ENCODE measurements at regions not wholly inside any gene's neighbourhood (a gene's known extent, or its start where the extent isn't known, plus 50 kb on each side); places are given as distances from the start of the nearest gene placed in this dataset.

DNA sequence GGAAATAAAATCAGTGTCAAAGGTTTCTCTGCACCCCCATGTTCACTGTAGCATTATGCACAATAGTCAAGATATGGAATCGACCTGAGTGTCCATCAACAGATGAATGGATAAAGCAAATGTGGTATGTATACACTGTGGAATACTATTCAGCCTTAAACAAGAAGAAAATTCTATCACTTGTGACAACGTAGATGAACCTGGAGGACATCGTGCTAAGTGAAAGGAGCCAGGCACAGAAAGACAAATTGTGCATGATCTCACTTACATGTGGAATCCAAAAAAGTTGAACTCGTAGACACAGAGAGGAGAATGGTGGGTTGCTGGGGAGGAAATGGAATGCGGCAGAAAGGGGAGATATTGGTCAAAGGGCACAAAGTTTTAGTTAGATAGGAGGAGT lies 136.3 kb upstream of the ESR1 start:
- Mint-ChIP-seq H3K4me1 (ENCODE audit: low read depth, unreplicated experiment) (peaks cover 42% of the 10 kb centered on the region), H3K36me3 (ENCODE audit: insufficient read depth, unreplicated experiment) (peaks cover 7% of the 10 kb centered on the region), H3K27ac (ENCODE audit: unreplicated experiment) (no peak overlapping the region), H3K4me3 (ENCODE audit: low read depth, unreplicated experiment) (no peak overlapping the region), H3K9me3 (ENCODE audit: low read depth, unreplicated experiment) (peaks cover 3% of the 10 kb centered on the region), H3K27me3 (ENCODE audit: unreplicated experiment) (no peaks in the 10 kb centered on the region)
- TF ChIP-seq, protein P1, sequence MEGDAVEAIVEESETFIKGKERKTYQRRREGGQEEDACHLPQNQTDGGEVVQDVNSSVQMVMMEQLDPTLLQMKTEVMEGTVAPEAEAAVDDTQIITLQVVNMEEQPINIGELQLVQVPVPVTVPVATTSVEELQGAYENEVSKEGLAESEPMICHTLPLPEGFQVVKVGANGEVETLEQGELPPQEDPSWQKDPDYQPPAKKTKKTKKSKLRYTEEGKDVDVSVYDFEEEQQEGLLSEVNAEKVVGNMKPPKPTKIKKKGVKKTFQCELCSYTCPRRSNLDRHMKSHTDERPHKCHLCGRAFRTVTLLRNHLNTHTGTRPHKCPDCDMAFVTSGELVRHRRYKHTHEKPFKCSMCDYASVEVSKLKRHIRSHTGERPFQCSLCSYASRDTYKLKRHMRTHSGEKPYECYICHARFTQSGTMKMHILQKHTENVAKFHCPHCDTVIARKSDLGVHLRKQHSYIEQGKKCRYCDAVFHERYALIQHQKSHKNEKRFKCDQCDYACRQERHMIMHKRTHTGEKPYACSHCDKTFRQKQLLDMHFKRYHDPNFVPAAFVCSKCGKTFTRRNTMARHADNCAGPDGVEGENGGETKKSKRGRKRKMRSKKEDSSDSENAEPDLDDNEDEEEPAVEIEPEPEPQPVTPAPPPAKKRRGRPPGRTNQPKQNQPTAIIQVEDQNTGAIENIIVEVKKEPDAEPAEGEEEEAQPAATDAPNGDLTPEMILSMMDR (IDR thresholded peaks at IDR 0.05; ENCODE audit: unreplicated experiment): no peak
- DNase-seq: no peak
- intact Hi-C loops (cut with micrococcal nuclease; ENCODE audit: unreplicated experiment): no loop called here
- CTCF ChIA-PET: no interaction called here
- no TSS peak for BruUV-seq (replicated peaks)

DNA sequence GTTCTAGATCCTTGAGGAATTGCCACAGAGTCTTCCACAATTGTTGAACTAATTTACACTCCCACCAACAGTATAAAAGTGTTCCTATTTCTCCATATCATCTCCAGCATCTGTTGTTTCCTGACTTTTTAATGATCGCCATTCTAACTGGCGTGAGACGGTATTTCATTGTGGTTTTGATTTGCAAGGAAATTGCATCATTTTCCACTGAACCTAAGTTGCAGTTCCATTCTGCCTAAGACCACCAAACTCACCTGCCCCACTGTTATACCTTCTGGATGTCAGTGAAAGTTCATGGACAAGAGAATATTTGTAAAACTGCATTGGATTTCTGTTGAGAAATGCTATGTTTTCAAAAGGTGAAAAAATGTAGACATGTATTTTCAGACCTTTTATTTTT lies 132.9 kb upstream of the ESR1 start:
- intact Hi-C loops (cut with micrococcal nuclease; ENCODE audit: unreplicated experiment): loop anchor here (2.0 kb wide), 2 partner anchors 450 to 598 kb away; no protein-coding TSS in a partner anchor
- CTCF ChIA-PET: no interaction called here
- BruUV-seq (replicated peaks): no TSS peak
- TF ChIP-seq, protein P1 (IDR thresholded peaks at IDR 0.05; ENCODE audit: unreplicated experiment): no peak
- Mint-ChIP-seq H3K4me3 (ENCODE audit: low read depth, unreplicated experiment) (no peak overlapping the region), H3K36me3 (ENCODE audit: insufficient read depth, unreplicated experiment) (no peaks in the 10 kb centered on the region), H3K9me3 (ENCODE audit: low read depth, unreplicated experiment) (peaks cover 3% of the 10 kb centered on the region), H3K27me3 (ENCODE audit: unreplicated experiment) (no peaks in the 10 kb centered on the region), H3K4me1 (ENCODE audit: low read depth, unreplicated experiment) (peaks cover 19% of the 10 kb centered on the region), H3K27ac (ENCODE audit: unreplicated experiment) (no peak overlapping the region)
- DNase-seq: no peak

DNA sequence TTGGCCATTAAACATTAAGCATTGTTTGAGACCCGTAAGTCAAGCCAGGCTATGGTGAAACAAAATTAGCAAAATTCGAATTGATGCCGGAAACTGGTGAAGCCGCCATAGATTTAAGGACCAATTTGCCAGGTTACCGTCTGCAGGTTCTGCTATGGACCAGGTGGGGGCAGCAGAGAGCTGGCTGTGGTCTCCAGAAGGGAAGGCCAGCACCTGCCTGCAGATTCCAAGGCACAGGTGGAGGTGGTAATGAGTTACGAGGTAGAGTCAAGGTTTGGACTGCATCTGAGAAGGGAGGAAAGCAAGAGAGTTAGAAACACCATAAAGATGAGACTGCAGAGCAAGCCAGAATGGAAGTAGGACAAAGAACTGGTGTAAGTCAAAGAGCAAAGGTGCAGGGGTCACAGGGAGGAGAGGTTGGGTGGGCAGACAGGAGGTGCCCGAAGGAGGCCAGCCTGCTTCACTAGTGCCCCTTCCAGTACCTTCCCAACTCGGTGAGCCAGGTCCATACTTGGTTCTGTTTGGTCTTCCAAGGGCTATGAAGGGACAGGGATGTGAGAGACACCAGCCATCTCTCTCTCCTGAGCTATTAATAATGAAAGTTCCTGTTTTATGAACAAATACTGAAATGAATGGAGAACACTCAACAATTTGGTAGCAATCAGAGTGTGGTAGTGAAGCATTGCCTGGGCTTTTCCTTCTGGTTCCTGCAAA lies 131.6 kb upstream of the ESR1 start:
- TF ChIP-seq, protein P1 (IDR thresholded peaks at IDR 0.05; ENCODE audit: unreplicated experiment): peak; percentile 78
- peak; percentile 64 for DNase-seq
- peaks cover 9% of the 10 kb centered on the region for H3K4me1 Mint-ChIP-seq (ENCODE audit: low read depth, unreplicated experiment)
- CTCF ChIA-PET: no interaction called here
- BruUV-seq (replicated peaks): no TSS peak
- no peak overlapping the region for H3K27ac Mint-ChIP-seq (ENCODE audit: unreplicated experiment)
- no peak overlapping the region for H3K4me3 Mint-ChIP-seq (ENCODE audit: low read depth, unreplicated experiment)
- H3K36me3 Mint-ChIP-seq (ENCODE audit: insufficient read depth, unreplicated experiment): no peaks in the 10 kb centered on the region
- no peaks in the 10 kb centered on the region for H3K27me3 Mint-ChIP-seq (ENCODE audit: unreplicated experiment)
- H3K9me3 Mint-ChIP-seq (ENCODE audit: low read depth, unreplicated experiment): peaks cover 3% of the 10 kb centered on the region
- intact Hi-C loops (cut with micrococcal nuclease; ENCODE audit: unreplicated experiment): loop anchor here (2.0 to 5.0 kb wide), 3 partner anchors 86 to 597 kb away; no protein-coding TSS in a partner anchor

DNA sequence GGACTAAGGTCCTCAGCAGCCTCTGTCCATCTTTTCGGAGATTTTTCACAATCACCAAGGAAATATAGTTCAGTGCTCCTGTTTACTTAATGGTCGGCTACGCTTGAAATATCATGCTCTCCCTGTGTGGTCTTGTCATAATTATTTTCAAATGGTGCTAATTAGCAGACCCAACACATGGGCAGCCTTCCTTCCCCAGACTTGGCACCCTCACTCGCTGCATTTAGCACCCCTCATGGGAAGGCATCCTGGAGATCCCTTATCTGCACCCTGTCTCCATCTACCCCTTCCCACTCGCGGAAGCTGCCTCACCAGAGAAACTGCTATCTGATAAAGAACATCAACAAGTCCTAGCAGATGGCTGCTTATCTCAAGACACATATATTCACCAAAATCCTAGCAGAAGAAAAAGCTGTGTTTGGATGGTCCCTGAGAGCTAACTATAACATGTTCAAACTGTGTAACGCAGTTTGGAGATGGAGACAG lies 131.0 kb upstream of the ESR1 start:
- Mint-ChIP-seq H3K9me3 (ENCODE audit: low read depth, unreplicated experiment) (no peaks in the 10 kb centered on the region), H3K4me1 (ENCODE audit: low read depth, unreplicated experiment) (peaks cover 9% of the 10 kb centered on the region), H3K4me3 (ENCODE audit: low read depth, unreplicated experiment) (no peak overlapping the region), H3K27me3 (ENCODE audit: unreplicated experiment) (no peaks in the 10 kb centered on the region), H3K27ac (ENCODE audit: unreplicated experiment) (no peak overlapping the region), H3K36me3 (ENCODE audit: insufficient read depth, unreplicated experiment) (no peaks in the 10 kb centered on the region)
- intact Hi-C loops (cut with micrococcal nuclease; ENCODE audit: unreplicated experiment): loop anchor here (5.0 kb wide), 1 partner anchor 86 kb away; no protein-coding TSS in a partner anchor
- DNase-seq: no peak
- no TSS peak for BruUV-seq (replicated peaks)
- CTCF ChIA-PET: no interaction called here
- TF ChIP-seq, protein P1 (IDR thresholded peaks at IDR 0.05; ENCODE audit: unreplicated experiment): no peak

All from Calu3 (cell line).